ENCODE measurements at regions not wholly inside any gene's neighbourhood (a gene's known extent, or its start where the extent isn't known, plus 50 kb on each side); places are given as distances from the start of the nearest gene placed in this dataset.
A peak's percentile ranks its signal among the peaks of the same experiment; 100 is the strongest.

DNA sequence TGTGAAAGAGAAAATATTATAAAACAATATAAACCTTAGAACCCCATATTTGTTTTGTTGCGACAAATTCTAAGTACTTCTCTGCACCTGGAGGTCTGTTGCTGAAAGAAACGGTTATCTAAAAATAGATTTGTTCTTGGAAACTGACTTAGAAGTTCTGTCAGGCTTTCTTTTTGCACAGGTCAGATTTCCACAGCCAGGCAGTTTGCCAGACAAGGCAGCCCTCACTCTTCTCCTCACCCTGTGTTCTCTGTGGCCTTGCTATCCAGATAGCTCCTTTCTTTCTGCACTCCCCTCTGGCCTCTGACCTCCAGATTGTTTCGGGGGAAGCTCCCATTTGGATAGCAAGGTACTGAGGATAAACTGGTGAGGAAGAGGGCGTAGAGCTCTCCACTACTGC, 413.3 kb upstream of the ONECUT1 start:
- H3K27me3 ChIP-seq (replicated peaks; ENCODE audit: insufficient read depth) = no peaks in the 10 kb centered on the region
- no peak overlapping the region for H3K27ac ChIP-seq
- no peaks in the 10 kb centered on the region for H3K9me3 ChIP-seq
- no peak overlapping the region for H3K4me3 ChIP-seq
- no peaks in the 10 kb centered on the region for H3K36me3 ChIP-seq
- H3K4me1 ChIP-seq (ENCODE audit: control insufficient read depth in 1 of 2, low read depth in 2 of 2) = no peaks in the 10 kb centered on the region
- DNase-seq (ENCODE audit: low spot score) = no peak
- ATAC-seq (ENCODE audit: insufficient number of reproducible peaks, low FRiP score, low read depth) = no peak
- TF ChIP-seq, protein P1, sequence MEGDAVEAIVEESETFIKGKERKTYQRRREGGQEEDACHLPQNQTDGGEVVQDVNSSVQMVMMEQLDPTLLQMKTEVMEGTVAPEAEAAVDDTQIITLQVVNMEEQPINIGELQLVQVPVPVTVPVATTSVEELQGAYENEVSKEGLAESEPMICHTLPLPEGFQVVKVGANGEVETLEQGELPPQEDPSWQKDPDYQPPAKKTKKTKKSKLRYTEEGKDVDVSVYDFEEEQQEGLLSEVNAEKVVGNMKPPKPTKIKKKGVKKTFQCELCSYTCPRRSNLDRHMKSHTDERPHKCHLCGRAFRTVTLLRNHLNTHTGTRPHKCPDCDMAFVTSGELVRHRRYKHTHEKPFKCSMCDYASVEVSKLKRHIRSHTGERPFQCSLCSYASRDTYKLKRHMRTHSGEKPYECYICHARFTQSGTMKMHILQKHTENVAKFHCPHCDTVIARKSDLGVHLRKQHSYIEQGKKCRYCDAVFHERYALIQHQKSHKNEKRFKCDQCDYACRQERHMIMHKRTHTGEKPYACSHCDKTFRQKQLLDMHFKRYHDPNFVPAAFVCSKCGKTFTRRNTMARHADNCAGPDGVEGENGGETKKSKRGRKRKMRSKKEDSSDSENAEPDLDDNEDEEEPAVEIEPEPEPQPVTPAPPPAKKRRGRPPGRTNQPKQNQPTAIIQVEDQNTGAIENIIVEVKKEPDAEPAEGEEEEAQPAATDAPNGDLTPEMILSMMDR (IDR thresholded peaks at IDR 0.05) = no peak

DNA sequence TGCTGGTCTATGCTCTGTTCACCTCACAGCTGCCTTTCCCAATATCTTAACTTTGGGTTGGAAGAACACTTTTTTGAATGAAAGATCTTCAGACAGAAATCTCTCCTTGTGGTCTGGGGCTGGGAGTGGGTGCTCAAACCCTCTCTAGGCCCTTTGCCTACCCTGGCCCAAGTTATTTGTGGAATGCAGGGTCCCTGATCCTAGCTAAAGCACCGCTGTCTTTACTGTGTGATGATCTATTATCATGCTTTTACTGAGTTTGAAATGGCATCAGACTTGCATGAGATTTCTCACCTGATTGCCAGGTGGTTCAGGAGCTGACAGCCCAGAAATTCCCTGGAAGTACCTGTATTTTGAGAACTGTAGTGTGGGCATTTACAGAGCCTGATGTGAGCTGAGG, 412.7 kb upstream of the ONECUT1 start:
- ATAC-seq (ENCODE audit: insufficient number of reproducible peaks, low FRiP score, low read depth) = no peak
- H3K9me3 ChIP-seq = no peaks in the 10 kb centered on the region
- H3K36me3 ChIP-seq = no peaks in the 10 kb centered on the region
- no peak overlapping the region for H3K4me3 ChIP-seq
- no peak for DNase-seq (ENCODE audit: low spot score)
- no peaks in the 10 kb centered on the region for H3K27me3 ChIP-seq (replicated peaks; ENCODE audit: insufficient read depth)
- H3K4me1 ChIP-seq (ENCODE audit: control insufficient read depth in 1 of 2, low read depth in 2 of 2) = no peaks in the 10 kb centered on the region
- TF ChIP-seq, protein P1 (IDR thresholded peaks at IDR 0.05) = no peak
- H3K27ac ChIP-seq = no peak overlapping the region

DNA sequence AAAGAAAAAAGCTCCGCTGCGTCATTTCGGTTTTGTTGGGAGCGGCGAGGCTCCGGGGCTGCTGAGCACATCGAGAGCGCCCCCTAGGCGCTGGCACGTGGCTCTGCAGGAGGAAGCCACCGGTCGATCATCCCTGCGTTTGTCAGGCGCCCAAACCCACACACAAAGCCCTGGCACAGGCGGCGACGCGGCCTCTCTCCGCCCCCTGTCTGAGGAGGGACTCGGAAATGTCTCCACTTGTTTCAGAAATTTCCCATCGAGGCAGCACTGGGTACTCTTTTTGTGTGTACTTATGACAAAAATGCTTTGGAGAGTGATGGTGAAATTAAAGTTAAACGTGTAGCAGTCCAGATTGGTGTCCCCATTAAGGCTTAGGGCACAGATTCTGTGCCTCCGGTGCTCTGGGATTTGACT, 407.3 kb upstream of the ONECUT1 start:
- Histone ChIP-seq H3K36me3 (no peaks in the 10 kb centered on the region), H3K9me3 (no peaks in the 10 kb centered on the region), H3K4me3 (peak overlapping the region; percentile 46), H3K4me1 (ENCODE audit: control insufficient read depth in 1 of 2, low read depth in 2 of 2) (peaks cover 0 to 7% of the 10 kb centered on the region in 2 donors), H3K27ac (no peak overlapping the region), H3K27me3 (replicated peaks; ENCODE audit: insufficient read depth) (no peaks in the 10 kb centered on the region)
- DNase-seq (ENCODE audit: low spot score) = no peak
- TF ChIP-seq, protein P1 (IDR thresholded peaks at IDR 0.05) = peak; percentile 53
- ATAC-seq (ENCODE audit: insufficient number of reproducible peaks, low FRiP score, low read depth) = peak; percentile 21

DNA sequence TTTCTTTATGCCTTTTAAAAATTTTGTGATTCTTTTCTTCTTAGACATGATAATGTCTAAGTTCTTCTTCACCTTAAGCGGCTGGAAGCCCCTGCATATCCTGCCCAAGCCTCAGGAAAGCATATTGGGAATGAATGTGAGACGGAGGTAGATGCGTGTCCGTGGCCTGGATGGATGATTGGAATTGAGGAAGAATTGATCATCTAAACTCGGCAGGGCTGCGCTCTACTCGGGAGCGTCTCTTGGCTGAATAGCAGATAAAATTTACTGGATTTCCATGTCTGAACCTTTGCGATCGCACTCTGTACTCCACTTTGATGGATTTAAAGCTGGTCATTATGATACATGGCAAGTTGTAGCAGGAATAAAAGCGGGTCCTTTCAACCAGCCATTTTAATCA, 406.7 kb upstream of the ONECUT1 start:
- Histone ChIP-seq H3K36me3 (no peaks in the 10 kb centered on the region), H3K4me3 (peak overlapping the region; percentile 46), H3K9me3 (no peaks in the 10 kb centered on the region), H3K27me3 (replicated peaks; ENCODE audit: insufficient read depth) (no peaks in the 10 kb centered on the region), H3K27ac (no peak overlapping the region), H3K4me1 (ENCODE audit: control insufficient read depth in 1 of 2, low read depth in 2 of 2) (peaks cover 0 to 7% of the 10 kb centered on the region in 2 donors)
- DNase-seq (ENCODE audit: low spot score) = no peak
- no peak for ATAC-seq (ENCODE audit: insufficient number of reproducible peaks, low FRiP score, low read depth)
- TF ChIP-seq, protein P1 (IDR thresholded peaks at IDR 0.05) = no peak

DNA sequence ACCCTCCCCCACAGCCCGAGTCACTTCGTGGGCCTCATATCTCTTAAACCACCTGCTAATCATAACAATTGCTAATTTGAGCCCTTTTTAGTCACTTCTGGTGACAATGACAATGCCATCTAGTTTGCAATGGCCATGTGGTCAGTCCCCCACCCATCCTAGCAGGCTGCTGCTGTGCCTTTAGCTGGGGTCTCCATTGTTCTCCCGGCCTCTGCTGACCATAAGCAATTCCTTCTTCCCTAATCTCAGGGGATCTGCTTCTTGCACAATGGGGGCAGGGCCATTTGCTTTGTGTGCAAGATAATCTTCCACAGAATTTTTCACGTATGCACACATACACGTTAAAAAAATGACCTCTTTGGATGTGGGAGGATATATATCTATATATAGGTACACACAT, 406.1 kb upstream of the ONECUT1 start:
- H3K4me3 ChIP-seq = no peak overlapping the region
- TF ChIP-seq, protein P1 (IDR thresholded peaks at IDR 0.05) = no peak
- ATAC-seq (ENCODE audit: insufficient number of reproducible peaks, low FRiP score, low read depth) = no peak

More for the DNA sequence above, 406.1 kb upstream of the ONECUT1 start:
- H3K9me3 ChIP-seq = no peaks in the 10 kb centered on the region
- no peaks in the 10 kb centered on the region for H3K27me3 ChIP-seq (replicated peaks; ENCODE audit: insufficient read depth)
- peaks cover 0 to 7% of the 10 kb centered on the region in 2 donors for H3K4me1 ChIP-seq (ENCODE audit: control insufficient read depth in 1 of 2, low read depth in 2 of 2)
- no peak overlapping the region for H3K27ac ChIP-seq
- no peaks in the 10 kb centered on the region for H3K36me3 ChIP-seq
- DNase-seq (ENCODE audit: low spot score) = no peak

Measured in thoracic aorta (tissue), 2 donors.